NB4 (cell line): ENCODE measurements at regions not wholly inside any gene's neighbourhood (a gene's known extent, or its start where the extent isn't known, plus 50 kb on each side); places are given as distances from the start of the nearest gene placed in this dataset.

Experiments
- CTCF ChIP-seq: IDR thresholded peaks from one replicate; pipeline ENCODE4 v1.5.1; 2012; ENCODE audit warnings: low read depth, low read length
- MAX ChIP-seq: IDR thresholded peaks from 2 replicates; pipeline ENCODE4 v1.6.1; 2011; ENCODE audit warnings: low read depth, low read length
- MYC ChIP-seq: IDR thresholded peaks from 2 replicates; pipeline ENCODE4 v1.6.1; 2011; ENCODE audit warnings: low read depth, low read length
- POLR2A ChIP-seq: IDR thresholded peaks from 2 replicates; pipeline ENCODE4 v1.6.1; 2011; ENCODE audit warnings: mild to moderate bottlenecking; ENCODE audit not compliant: insufficient read length; ENCODE audit errors: extremely low read depth

- no peak for TF ChIP-seq POLR2A
- no peak for TF ChIP-seq CTCF
- no peak for TF ChIP-seq MYC
- TF ChIP-seq MAX = no peak
These were observed 265.2 kb upstream of the BOD1L1 start for GRCh38 chr4:13892739-13893105.
